ENCODE measurements at regions not wholly inside any gene's neighbourhood (a gene's known extent, or its start where the extent isn't known, plus 50 kb on each side); places are given as distances from the start of the nearest gene placed in this dataset.

GRCh38 chr13:29906432-29907011 lies 56.1 kb upstream of the UBL3 start:
- 81% methylated on average over 6 of the region's 6 CpGs for WGBS (ENCODE audit: missing lambda C conversion rate)
- DNase-seq (ENCODE audit: low read depth in 1 of 2, low spot score in 1 of 2) (no peak), ATAC-seq (no peak), FAIRE-seq (no peak)
- Histone ChIP-seq H3K9me3 (no peaks in the 10 kb centered on the region), H3K4me3 (no peak overlapping the region), H3K4me2 (no peak overlapping the region), H3K4me1 (peaks cover 26% of the 10 kb centered on the region), H3K27ac (no peak overlapping the region)
- ChIA-PET POLR2A (interaction anchor here (1.1 kb wide), 1 partner anchor 56 kb away, joined by 3 read pairs; the partner anchor contains the start of gene UBL3), CTCF (no interaction called here)
- TF ChIP-seq MAFK (IDR thresholded peaks at IDR 0.05; ENCODE audit: partially characterized antibody), result peak; percentile 25
- TF ChIP-seq EHMT2 (IDR thresholded peaks at IDR 0.05; ENCODE audit: low read depth), result no peak

- ChIA-PET POLR2A (interaction anchor here (1.1 kb wide), 1 partner anchor 56 kb away, joined by 3 read pairs; the partner anchor contains the start of gene UBL3), CTCF (no interaction called here)
- Histone ChIP-seq H3K4me3 (no peak overlapping the region), H3K9me3 (peaks cover 5% of the 10 kb centered on the region; the same call in 1 of the 3 replicates), H3K27ac (0 out of 6 replicates have a peak overlapping the region, but pooled peaks of 1 of the 2 experiments have one; percentile 16), H3K4me2 (peak overlapping the region; percentile 37; the same call in 1 of the 3 replicates), H3K4me1 (peaks cover 26% of the 10 kb centered on the region)
- no peak for TF ChIP-seq SREBF2 (IDR thresholded peaks at IDR 0.05)
- TF ChIP-seq CEBPB (IDR thresholded peaks at IDR 0.05), result peak; percentile 53 to 58
- no peak for FAIRE-seq
- WGBS (ENCODE audit: missing lambda C conversion rate), result 62% methylated on average over 3 of the region's 3 CpGs
- peak in 1 of 2 experiments; percentile 28 for DNase-seq (ENCODE audit: low read depth in 1 of 2, low spot score in 1 of 2)
- no peak for ATAC-seq
Measured at GRCh38 chr13:29905845-29906244, 55.4 kb upstream of the UBL3 start.

- no peak overlapping the region for H3K4me3 ChIP-seq
- no peak overlapping the region for H3K27ac ChIP-seq
- peaks cover 14% of the 10 kb centered on the region; the same call in 2 of the 3 replicates for H3K4me1 ChIP-seq
- FAIRE-seq (no peak), DNase-seq (ENCODE audit: low read depth in 1 of 2, low spot score in 1 of 2) (no peak), ATAC-seq (no peak)
- CTCF ChIA-PET, result interaction anchor here (1.5 kb wide), 1 partner anchor 17 kb away, joined by 3 read pairs; no protein-coding TSS in a partner anchor
- peaks cover 9% of the 10 kb centered on the region; the same call in 1 of the 3 replicates for H3K9me3 ChIP-seq
- WGBS (ENCODE audit: missing lambda C conversion rate), result 90% methylated on average over 4 of the region's 4 CpGs
- no peak overlapping the region for H3K4me2 ChIP-seq
- TF ChIP-seq KDM1A (IDR thresholded peaks at IDR 0.05; ENCODE audit: low read depth), result no peak
- no peak for TF ChIP-seq RAD21 (conservative IDR thresholded peaks at IDR 0.05 in 1 of 2, IDR thresholded peaks at IDR 0.05 in 1 of 2)
- no peak for TF ChIP-seq KDM5A (IDR thresholded peaks at IDR 0.05)
- TF ChIP-seq ZC3H11A (IDR thresholded peaks at IDR 0.05), result no peak
- TF ChIP-seq EP300 (IDR thresholded peaks at IDR 0.05), result no peak
- TF ChIP-seq PHF8 (IDR thresholded peaks at IDR 0.05; ENCODE audit: borderline replicate concordance, low read depth), result no peak
- TF ChIP-seq HOXB13 (CRISPR knock-in tag; IDR thresholded peaks at IDR 0.05; ENCODE audit: low read depth), result no peak
- TF ChIP-seq ZSCAN20 (CRISPR knock-in tag; IDR thresholded peaks at IDR 0.05), result no peak
- POLR2A ChIA-PET, result no interaction called here
Measured at GRCh38 chr13:29903996-29904395, 53.6 kb upstream of the UBL3 start.

GRCh38 chr13:29903543-29903942 lies 53.1 kb upstream of the UBL3 start:
- no peak overlapping the region for H3K4me3 ChIP-seq
- H3K9me3 ChIP-seq, result peaks cover 9% of the 10 kb centered on the region; the same call in 1 of the 3 replicates
- 55% methylated on average over 2 of the region's 3 CpGs for WGBS (ENCODE audit: missing lambda C conversion rate)
- DNase-seq (ENCODE audit: low read depth in 1 of 2, low spot score in 1 of 2), result no peak
- POLR2A ChIA-PET, result no interaction called here
- peaks cover 14% of the 10 kb centered on the region; the same call in 2 of the 3 replicates for H3K4me1 ChIP-seq
- H3K4me2 ChIP-seq, result no peak overlapping the region
- no peak for ATAC-seq
- H3K27ac ChIP-seq, result no peak overlapping the region
- CTCF ChIA-PET, result interaction anchor here (1.5 to 1.8 kb wide), 2 partner anchors 17 to 53 kb away, joined by 3 to 5 read pairs; partner anchors contain the start of gene UBL3
- no peak for FAIRE-seq
- TF ChIP-seq CBX2 (IDR thresholded peaks at IDR 0.05; ENCODE audit: borderline replicate concordance, low read depth) (no peak), MAZ (IDR thresholded peaks at IDR 0.05; ENCODE audit: borderline replicate concordance, low read depth, low read length) (no peak), MYC (IDR thresholded peaks at IDR 0.05; ENCODE audit: borderline replicate concordance, low read length) (no peak), BHLHE40 (IDR thresholded peaks at IDR 0.05; ENCODE audit: low read depth, low read length) (no peak), SMC3 (IDR thresholded peaks at IDR 0.05) (no peak)

Measured in A549 (cell line).